Cardiac septum (tissue), 1 donor: ENCODE measurements at regions not wholly inside any gene's neighbourhood (a gene's known extent, or its start where the extent isn't known, plus 50 kb on each side); places are given as distances from the start of the nearest gene placed in this dataset.

Source experiments
- DNase-seq: peaks from one replicate; pipeline ENCODE4 v3.0.0-alpha.2; 2020; ENCODE audit warnings: low spot score
- intact Hi-C: fragments of 100-400 bp; cut with DNase I; formaldehyde crosslinking; loops from one replicate; pipeline ENCODE4 v1.14.0; 2022
- donor health status: DM: no; HTN: no; CAD: no.

- no peak for DNase-seq
- intact Hi-C loops, result loop anchor here (2.0 kb wide), 1 partner anchor 230 kb away; no protein-coding TSS in a partner anchor
These were observed 148.2 kb downstream of the CAAP1 start for GRCh38 chr9:26744191-26744965.

GRCh38 chr9:26742828-26743476, 149.7 kb downstream of the CAAP1 start:
- DNase-seq, result no peak
- intact Hi-C loops, result no loop called here

GRCh38 chr9:26735160-26735559, 157.4 kb downstream of the CAAP1 start:
- no peak for DNase-seq
- intact Hi-C loops, result no loop called here

GRCh38 chr9:26729187-26729586, 163.4 kb downstream of the CAAP1 start:
- intact Hi-C loops, result no loop called here
- no peak for DNase-seq

- intact Hi-C loops, result no loop called here
- no peak for DNase-seq
These were observed 165.1 kb downstream of the CAAP1 start for GRCh38 chr9:26727471-26727870.

- intact Hi-C loops, result no loop called here
These were observed 167.0 kb downstream of the CAAP1 start for GRCh38 chr9:26725573-26725972.

GRCh38 chr9:26723486-26723885, 169.1 kb downstream of the CAAP1 start:
- intact Hi-C loops, result no loop called here
- DNase-seq, result no peak

More at GRCh38 chr9:26725573-26725972, 167.0 kb downstream of the CAAP1 start:
- no peak for DNase-seq

GRCh38 chr9:26722755-26723154, 169.8 kb downstream of the CAAP1 start:
- intact Hi-C loops, result no loop called here
- DNase-seq, result no peak

GRCh38 chr9:26710008-26710407, 182.6 kb downstream of the CAAP1 start:
- intact Hi-C loops, result no loop called here
- no peak for DNase-seq

- intact Hi-C loops, result no loop called here
- DNase-seq, result no peak
These were observed 186.4 kb downstream of the CAAP1 start for GRCh38 chr9:26706223-26706622.

- no peak for DNase-seq
- intact Hi-C loops, result no loop called here
These were observed 197.3 kb downstream of the CAAP1 start for GRCh38 chr9:26695298-26695622.

- DNase-seq, result no peak
- intact Hi-C loops, result no loop called here
These were observed 198.0 kb downstream of the CAAP1 start for GRCh38 chr9:26694381-26695297.

- intact Hi-C loops, result no loop called here
These were observed 203.6 kb downstream of the CAAP1 start for GRCh38 chr9:26689041-26689440.

GRCh38 chr9:26687421-26687820, 205.2 kb downstream of the CAAP1 start:
- intact Hi-C loops, result no loop called here
- DNase-seq, result no peak

More at GRCh38 chr9:26689041-26689440, 203.6 kb downstream of the CAAP1 start:
- no peak for DNase-seq

GRCh38 chr9:26685818-26686217, 206.8 kb downstream of the CAAP1 start:
- no peak for DNase-seq

GRCh38 chr9:26684029-26684428, 208.6 kb downstream of the CAAP1 start:
- no peak for DNase-seq
- intact Hi-C loops, result no loop called here

More at GRCh38 chr9:26685818-26686217, 206.8 kb downstream of the CAAP1 start:
- intact Hi-C loops, result no loop called here

- no peak for DNase-seq
- intact Hi-C loops, result no loop called here
These were observed 209.7 kb downstream of the CAAP1 start for GRCh38 chr9:26682796-26683496.

GRCh38 chr9:26682041-26682440, 210.6 kb downstream of the CAAP1 start:
- DNase-seq, result no peak
- intact Hi-C loops, result no loop called here

- DNase-seq, result no peak
- intact Hi-C loops, result no loop called here
These were observed 214.5 kb downstream of the CAAP1 start for GRCh38 chr9:26677965-26678706.
